Peyer's patch (tissue), 4 donors: ENCODE measurements at regions not wholly inside any gene's neighbourhood (a gene's known extent, or its start where the extent isn't known, plus 50 kb on each side); places are given as distances from the start of the nearest gene placed in this dataset.
"Not testable (repeated sequence)": the region's sequence is repeated elsewhere in the genome, so short reads cannot be mapped to it uniquely, and the experiment has no call there.

ENCODE experiments used
- DNase-seq, 3 donors: peaks; one replicate each; pipeline ENCODE4 v3.0.0-alpha.2; 2017 to 2019
- H3K27ac ChIP-seq, 4 donors: fragments of 200-600 bp; sonication (generic); one replicate each; pipeline ENCODE4 v1.5.1; 2016 to 2019
- H3K27me3 ChIP-seq, 2 donors: fragments of 200-600 bp; sonication (generic); one replicate each; pipeline ENCODE4 v1.5.1; 2019
- H3K36me3 ChIP-seq, 3 donors: fragments of 200-600 bp; sonication (generic); one replicate each; pipeline ENCODE4 v1.5.1; 2016 to 2019
- H3K4me1 ChIP-seq, 4 donors: fragments of 200-600 bp; sonication (generic); one replicate each; pipeline ENCODE4 v1.5.1; 2016 to 2019
- H3K4me3 ChIP-seq, 4 donors: fragments of 200-600 bp; sonication (generic); 1 replicate in 3 of 4; 2 replicates in 1 of 4; pipeline ENCODE4 v1.5.1; 2016 to 2019; ENCODE audit warnings: mild to moderate bottlenecking in 1 of 4
- H3K9me3 ChIP-seq, 4 donors: fragments of 200-600 bp; sonication (generic); one replicate each; pipeline ENCODE4 v1.5.1; 2016 to 2019; ENCODE audit warnings: mild to moderate bottlenecking in 1 of 4
- CTCF ChIP-seq, 6 experiments: fragments of 450-650 bp in 4 of 6; fragments of 200-600 bp in 2 of 6; sonication (generic) in 1 of 6; IDR thresholded peaks; one replicate each; pipeline ENCODE4 v1.5.1; 2017 to 2019; ENCODE audit warnings: antibody characterized with exemption in 6 of 6, mild to moderate bottlenecking in 3 of 6, moderate library complexity in 1 of 6
- POLR2A ChIP-seq, 2 donors: fragments of 450-650 bp; IDR thresholded peaks; one replicate each; pipeline ENCODE4 v1.5.1; 2017; ENCODE audit warnings: antibody characterized with exemption in 2 of 2, mild to moderate bottlenecking in 2 of 2, moderate library complexity in 2 of 2

GRCh38 chr1:41977326-41977725 is 58.6 kb upstream of the HIVEP3 start:
- no peaks in the 10 kb centered on the region for H3K36me3 ChIP-seq
- H3K27me3 ChIP-seq = no peaks in the 10 kb centered on the region
- H3K27ac ChIP-seq = no peak overlapping the region
- TF ChIP-seq CTCF (IDR thresholded peaks at IDR 0.05) (no peak), POLR2A (IDR thresholded peaks at IDR 0.05) (no peak)
- H3K4me1 ChIP-seq = no peaks in the 10 kb centered on the region
- DNase-seq = no peak
- no peak overlapping the region for H3K4me3 ChIP-seq
- no peaks in the 10 kb centered on the region for H3K9me3 ChIP-seq

DNA sequence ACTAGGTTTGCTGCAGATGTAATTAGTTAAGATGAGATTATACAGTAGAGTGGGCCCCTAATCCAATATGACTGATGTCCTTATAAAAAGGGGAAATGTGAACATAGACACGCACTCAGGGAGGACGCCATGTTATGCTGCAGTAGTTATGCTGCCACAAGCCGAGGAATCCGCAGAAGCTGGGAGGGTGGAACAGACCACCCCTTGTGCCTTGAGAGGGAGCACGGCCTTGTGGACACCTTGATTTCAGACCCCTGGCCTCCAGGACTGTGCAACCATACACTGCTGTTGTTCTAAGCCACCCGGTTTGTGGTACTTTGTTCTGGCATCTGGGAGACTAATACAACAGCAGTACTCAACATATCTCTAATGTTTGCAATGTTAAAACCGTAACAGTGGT is 57.9 kb upstream of the HIVEP3 start:
- no peak for TF ChIP-seq CTCF (IDR thresholded peaks at IDR 0.05)
- no peaks in the 10 kb centered on the region for H3K9me3 ChIP-seq
- no peaks in the 10 kb centered on the region for H3K36me3 ChIP-seq
- no peak overlapping the region for H3K4me3 ChIP-seq
- no peak overlapping the region for H3K27ac ChIP-seq
- no peaks in the 10 kb centered on the region for H3K4me1 ChIP-seq
- no peak for DNase-seq
- no peaks in the 10 kb centered on the region for H3K27me3 ChIP-seq

- no peaks in the 10 kb centered on the region for H3K27me3 ChIP-seq
- TF ChIP-seq CTCF (IDR thresholded peaks at IDR 0.05) = no peak
- no peak for TF ChIP-seq POLR2A (IDR thresholded peaks at IDR 0.05)
- no peaks in the 10 kb centered on the region for H3K4me1 ChIP-seq
- H3K36me3 ChIP-seq = no peaks in the 10 kb centered on the region
- no peak overlapping the region for H3K27ac ChIP-seq
- no peaks in the 10 kb centered on the region for H3K9me3 ChIP-seq
- no peak overlapping the region for H3K4me3 ChIP-seq
- DNase-seq = no peak
Measured at GRCh38 chr1:41975850-41976569, 57.3 kb upstream of the HIVEP3 start.

DNA sequence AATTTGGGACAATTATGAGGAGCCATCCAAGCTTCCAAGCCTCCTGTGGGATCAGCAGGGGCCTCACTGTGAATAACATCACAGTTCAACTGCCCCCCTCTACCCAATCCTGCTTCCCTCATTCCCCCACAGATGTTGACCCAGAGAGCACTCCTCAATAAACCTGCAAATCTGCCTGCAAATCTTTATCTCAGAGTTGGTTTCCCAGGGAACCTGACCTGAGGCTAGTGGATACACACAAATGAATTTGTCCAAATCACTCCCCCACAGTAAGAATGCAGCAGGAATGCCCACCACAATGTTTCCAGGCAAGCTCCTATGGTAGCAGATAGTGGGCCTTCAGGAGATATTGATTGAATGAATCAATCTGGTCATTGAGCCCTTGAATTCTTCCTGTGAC is 56.4 kb upstream of the HIVEP3 start:
- Histone ChIP-seq H3K4me3 (no peak overlapping the region), H3K27me3 (no peaks in the 10 kb centered on the region), H3K36me3 (no peaks in the 10 kb centered on the region), H3K27ac (no peak overlapping the region), H3K4me1 (no peaks in the 10 kb centered on the region), H3K9me3 (no peaks in the 10 kb centered on the region)
- no peak for TF ChIP-seq POLR2A (IDR thresholded peaks at IDR 0.05)
- TF ChIP-seq CTCF (IDR thresholded peaks at IDR 0.05) = no peak
- no peak for DNase-seq

DNA sequence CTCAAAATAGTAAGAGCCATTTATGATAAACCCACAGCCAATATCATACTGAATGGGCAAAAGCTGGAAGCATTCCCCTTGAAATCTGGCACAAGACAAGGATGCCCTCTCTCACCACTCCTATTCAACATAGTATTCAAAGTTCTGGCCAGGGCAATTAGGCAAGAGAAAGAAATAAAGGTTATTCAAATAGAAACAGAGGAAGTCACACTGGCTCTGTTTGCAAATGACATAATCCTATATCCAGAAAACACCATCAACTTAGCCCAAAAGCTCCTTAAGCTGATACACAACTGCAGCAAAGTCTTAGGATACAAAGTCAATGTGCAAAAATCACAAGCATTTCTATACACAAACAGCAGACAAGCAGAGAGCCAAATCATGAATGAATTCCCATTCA is 49.8 kb upstream of the HIVEP3 start:
- not testable (repeated sequence) for H3K36me3 ChIP-seq, H3K9me3 ChIP-seq, H3K4me3 ChIP-seq, H3K27ac ChIP-seq, H3K4me1 ChIP-seq, DNase-seq, H3K27me3 ChIP-seq
